ENCODE measurements at regions not wholly inside any gene's neighbourhood (a gene's known extent, or its start where the extent isn't known, plus 50 kb on each side); places are given as distances from the start of the nearest gene placed in this dataset.

DNA sequence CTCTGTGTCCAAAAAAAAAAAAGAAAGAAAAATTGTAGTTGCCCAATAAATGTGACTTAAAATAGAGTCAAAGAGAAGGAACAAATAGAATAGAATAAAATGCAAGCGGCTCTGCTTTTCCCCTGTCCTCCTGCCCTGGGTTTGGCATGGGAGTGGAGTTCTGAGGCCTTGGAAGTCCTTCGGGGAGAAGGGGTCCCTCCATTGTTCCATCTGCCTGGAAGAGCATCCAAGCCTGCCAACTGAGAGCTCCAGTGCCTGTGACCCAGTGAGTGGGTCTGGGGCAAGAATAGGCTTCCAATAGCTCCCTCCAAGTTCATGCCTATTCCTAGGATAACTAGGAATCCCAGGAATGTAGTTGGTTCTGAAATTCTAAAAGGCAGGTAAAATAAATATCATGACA, 321.4 kb downstream of the MYCN start:
- no peak overlapping the region for H3K4me3 ChIP-seq (ENCODE audit: low read depth, low read length)
- no peaks in the 10 kb centered on the region for H3K36me3 ChIP-seq
- no peak for TF ChIP-seq CTCF (IDR thresholded peaks at IDR 0.05; ENCODE audit: low read depth, low read length)
- DNase-seq, result no peak
- H3K9me3 ChIP-seq (ENCODE audit: severe bottlenecking), result no peaks in the 10 kb centered on the region
- no peaks in the 10 kb centered on the region for H3K27me3 ChIP-seq (ENCODE audit: insufficient read depth, low read depth, severe bottlenecking)
- H3K27ac ChIP-seq, result no peak overlapping the region

GRCh38 chr2:16261071-16261470, 320.7 kb downstream of the MYCN start:
- no peak for DNase-seq
- Histone ChIP-seq H3K27ac (no peak overlapping the region), H3K4me3 (ENCODE audit: low read depth, low read length) (no peak overlapping the region), H3K36me3 (no peaks in the 10 kb centered on the region), H3K27me3 (ENCODE audit: insufficient read depth, low read depth, severe bottlenecking) (no peaks in the 10 kb centered on the region), H3K9me3 (ENCODE audit: severe bottlenecking) (no peaks in the 10 kb centered on the region)
- no peak for TF ChIP-seq CTCF (IDR thresholded peaks at IDR 0.05; ENCODE audit: low read depth, low read length)

DNA sequence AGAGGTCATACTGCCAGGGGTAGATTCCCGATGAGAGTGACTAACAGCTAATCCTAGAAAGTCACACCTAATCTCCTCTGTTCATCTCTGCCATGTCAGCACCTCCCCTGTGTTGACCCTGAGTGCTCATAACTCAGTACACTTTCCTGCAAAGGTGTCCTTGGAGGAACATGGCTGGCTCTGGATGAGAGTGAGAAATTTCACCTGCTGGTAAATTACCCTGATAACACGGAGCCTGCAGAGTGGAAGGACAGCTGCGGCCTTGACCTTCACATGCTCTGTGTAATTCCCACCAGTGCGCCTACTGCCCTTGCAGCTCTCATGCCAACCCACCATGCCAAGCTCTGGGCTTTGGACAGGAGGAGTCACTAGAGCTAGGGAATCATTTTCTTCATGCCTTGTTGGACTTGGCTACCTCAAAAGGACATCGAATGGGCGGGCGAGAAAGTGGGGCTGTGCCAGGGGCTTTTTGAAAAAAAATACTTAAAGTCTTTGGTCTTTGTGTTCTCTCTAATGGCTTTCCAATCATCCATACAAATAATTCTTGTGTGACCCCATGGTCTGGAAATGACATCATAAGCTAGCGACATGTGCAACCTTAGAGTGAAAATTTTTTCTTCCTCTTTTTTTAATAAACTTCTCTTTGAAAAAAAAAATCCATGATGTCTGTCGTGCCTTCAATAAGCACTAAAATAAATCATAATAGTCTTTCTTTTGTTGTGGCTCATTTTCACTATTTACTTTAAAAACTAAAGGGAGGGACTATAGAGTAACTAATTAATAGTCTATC, 319.9 kb downstream of the MYCN start:
- DNase-seq, result peak; percentile 46
- H3K36me3 ChIP-seq, result no peaks in the 10 kb centered on the region
- no peaks in the 10 kb centered on the region for H3K9me3 ChIP-seq (ENCODE audit: severe bottlenecking)
- no peaks in the 10 kb centered on the region for H3K27me3 ChIP-seq (ENCODE audit: insufficient read depth, low read depth, severe bottlenecking)
- H3K27ac ChIP-seq, result no peak overlapping the region
- TF ChIP-seq CTCF (IDR thresholded peaks at IDR 0.05; ENCODE audit: low read depth, low read length), result no peak
- H3K4me3 ChIP-seq (ENCODE audit: low read depth, low read length), result no peak overlapping the region

DNA sequence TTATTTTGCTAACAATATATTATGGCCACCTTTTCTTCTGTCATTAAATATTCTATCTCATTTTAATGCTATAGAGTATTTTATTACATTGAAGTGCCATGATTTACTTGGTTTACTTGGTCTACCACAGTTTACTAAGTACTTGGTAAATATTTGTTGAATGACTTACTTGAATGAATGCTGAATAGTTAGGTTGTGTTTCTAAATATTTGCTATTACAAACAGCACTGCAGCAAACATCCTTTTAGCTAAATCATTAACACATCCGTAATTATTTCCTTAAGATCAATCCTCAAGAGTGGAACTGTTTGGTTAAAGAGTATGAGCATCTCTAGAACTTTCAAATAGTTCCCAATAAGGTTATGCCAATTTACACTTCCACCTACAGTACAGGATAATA, 318.7 kb downstream of the MYCN start:
- no peak for TF ChIP-seq CTCF (IDR thresholded peaks at IDR 0.05; ENCODE audit: low read depth, low read length)
- H3K27ac ChIP-seq, result no peak overlapping the region
- no peaks in the 10 kb centered on the region for H3K36me3 ChIP-seq
- H3K27me3 ChIP-seq (ENCODE audit: insufficient read depth, low read depth, severe bottlenecking), result no peaks in the 10 kb centered on the region
- H3K9me3 ChIP-seq (ENCODE audit: severe bottlenecking), result peaks cover 5% of the 10 kb centered on the region
- H3K4me3 ChIP-seq (ENCODE audit: low read depth, low read length), result no peak overlapping the region
- no peak for DNase-seq

DNA sequence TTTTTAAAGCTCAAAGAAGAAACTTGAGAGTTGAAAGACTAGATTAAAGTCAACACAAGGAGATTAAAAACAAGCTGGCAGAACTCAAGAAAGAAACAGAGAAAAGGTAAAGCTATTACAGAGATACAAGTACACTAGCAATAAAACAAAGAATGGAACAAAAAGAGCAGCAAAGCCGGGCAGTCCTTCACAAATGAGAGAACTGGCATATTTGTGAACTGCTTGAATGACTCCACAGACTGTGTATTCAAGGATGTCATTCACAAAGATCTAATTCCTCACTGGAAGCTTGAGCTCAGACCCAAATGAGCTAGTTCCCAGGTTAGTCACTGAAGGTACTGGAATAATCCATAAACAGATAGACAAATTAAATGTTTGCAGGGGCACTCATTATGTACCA, 318.0 kb downstream of the MYCN start:
- H3K9me3 ChIP-seq (ENCODE audit: severe bottlenecking), result peaks cover 5% of the 10 kb centered on the region
- DNase-seq, result no peak
- TF ChIP-seq CTCF (IDR thresholded peaks at IDR 0.05; ENCODE audit: low read depth, low read length), result no peak
- H3K4me3 ChIP-seq (ENCODE audit: low read depth, low read length), result no peak overlapping the region
- H3K27ac ChIP-seq, result no peak overlapping the region
- no peaks in the 10 kb centered on the region for H3K27me3 ChIP-seq (ENCODE audit: insufficient read depth, low read depth, severe bottlenecking)
- no peaks in the 10 kb centered on the region for H3K36me3 ChIP-seq

Data from WERI-Rb-1 (cell line).